Stimulated activated CD4-positive, alpha-beta T cell treated with anti-CD3 and anti-CD28 coated beads, Interleukin-4, amount 100 ng/mL, for 1 hour (primary cell): ENCODE measurements at regions not wholly inside any gene's neighbourhood (a gene's known extent, or its start where the extent isn't known, plus 50 kb on each side); places are given as distances from the start of the nearest gene placed in this dataset.
"Not testable (repeated sequence)": the region's sequence is repeated elsewhere in the genome, so short reads cannot be mapped to it uniquely, and the experiment has no call there.

Source experiments
- DNase-seq: peaks from one replicate; pipeline ENCODE4 v3.0.0-alpha.2; 2020

- no peak for DNase-seq
Observed at GRCh38 chr14:53456931-53457330, 303.8 kb upstream of the DDHD1 start.

GRCh38 chr14:53452005-53452673 lies 299.0 kb upstream of the DDHD1 start:
- DNase-seq = no peak

GRCh38 chr14:53450871-53451270 lies 297.7 kb upstream of the DDHD1 start:
- DNase-seq = no peak

- DNase-seq = no peak
Observed at GRCh38 chr14:53448682-53449081, 295.6 kb upstream of the DDHD1 start.

- no peak for DNase-seq
Observed at GRCh38 chr14:53444677-53445312, 291.7 kb upstream of the DDHD1 start.

- no peak for DNase-seq
Observed at GRCh38 chr14:53441789-53442188, 288.7 kb upstream of the DDHD1 start.

GRCh38 chr14:53437858-53438257 lies 284.7 kb upstream of the DDHD1 start:
- DNase-seq = no peak

- DNase-seq = no peak
Observed at GRCh38 chr14:53432378-53432802, 279.3 kb upstream of the DDHD1 start.

- DNase-seq = no peak
Observed at GRCh38 chr14:53430870-53431269, 277.7 kb upstream of the DDHD1 start.

GRCh38 chr14:53412819-53413675 lies 259.9 kb upstream of the DDHD1 start:
- no peak for DNase-seq

GRCh38 chr14:53411125-53411524 lies 258.0 kb upstream of the DDHD1 start:
- no peak for DNase-seq

- no peak for DNase-seq
Observed at GRCh38 chr14:53409969-53410368, 256.8 kb upstream of the DDHD1 start.

- DNase-seq = no peak
Observed at GRCh38 chr14:53409289-53409688, 256.2 kb upstream of the DDHD1 start.

GRCh38 chr14:53408175-53408879 lies 255.2 kb upstream of the DDHD1 start:
- no peak for DNase-seq

- DNase-seq = no peak
Observed at GRCh38 chr14:53406519-53406918, 253.4 kb upstream of the DDHD1 start.

- no peak for DNase-seq
Observed at GRCh38 chr14:53401646-53402045, 248.5 kb upstream of the DDHD1 start.

GRCh38 chr14:53399057-53399456 lies 245.9 kb upstream of the DDHD1 start:
- DNase-seq = no peak

GRCh38 chr14:53398616-53399015 lies 245.5 kb upstream of the DDHD1 start:
- no peak for DNase-seq

GRCh38 chr14:53395267-53395666 lies 242.1 kb upstream of the DDHD1 start:
- DNase-seq = not testable (repeated sequence)

- no peak for DNase-seq
Observed at GRCh38 chr14:53391631-53392285, 238.6 kb upstream of the DDHD1 start.

GRCh38 chr14:53391156-53391555 lies 238.0 kb upstream of the DDHD1 start:
- DNase-seq = no peak

- DNase-seq = no peak
Observed at GRCh38 chr14:53390008-53390407, 236.9 kb upstream of the DDHD1 start.

GRCh38 chr14:53389202-53389601 lies 236.1 kb upstream of the DDHD1 start:
- no peak for DNase-seq
